ENCODE measurements at regions not wholly inside any gene's neighbourhood (a gene's known extent, or its start where the extent isn't known, plus 50 kb on each side); places are given as distances from the start of the nearest gene placed in this dataset.

DNA sequence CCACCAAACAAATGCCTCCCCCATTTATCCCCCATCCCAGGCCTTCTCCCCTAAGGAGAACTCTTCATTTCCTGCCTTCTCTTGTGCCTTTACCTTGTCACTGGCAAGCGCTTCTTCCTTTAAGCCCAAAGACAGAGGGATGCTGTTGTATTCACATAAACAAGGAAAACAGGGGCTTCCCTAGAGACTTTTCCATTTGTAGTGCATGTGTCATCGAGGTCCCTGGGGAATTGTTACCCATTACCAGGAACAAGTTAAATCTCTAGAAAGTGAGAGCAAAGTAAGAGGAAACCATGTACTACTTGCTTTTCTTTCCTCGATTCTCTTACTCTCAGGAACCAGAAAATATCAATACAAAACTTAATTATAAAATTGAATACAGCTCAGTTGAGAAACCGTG is 114.4 kb upstream of the DPT start (continued):
- TF ChIP-seq, protein P1, sequence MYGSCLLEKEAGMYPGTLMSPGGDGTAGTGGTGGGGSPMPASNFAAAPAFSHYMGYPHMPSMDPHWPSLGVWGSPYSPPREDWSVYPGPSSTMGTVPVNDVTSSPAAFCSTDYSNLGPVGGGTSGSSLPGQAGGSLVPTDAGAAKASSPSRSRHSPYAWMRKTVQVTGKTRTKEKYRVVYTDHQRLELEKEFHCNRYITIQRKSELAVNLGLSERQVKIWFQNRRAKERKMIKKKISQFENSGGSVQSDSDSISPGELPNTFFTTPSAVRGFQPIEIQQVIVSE (CRISPR knock-in tag; IDR thresholded peaks at IDR 0.05; ENCODE audit: borderline replicate concordance), result no peak

DNA sequence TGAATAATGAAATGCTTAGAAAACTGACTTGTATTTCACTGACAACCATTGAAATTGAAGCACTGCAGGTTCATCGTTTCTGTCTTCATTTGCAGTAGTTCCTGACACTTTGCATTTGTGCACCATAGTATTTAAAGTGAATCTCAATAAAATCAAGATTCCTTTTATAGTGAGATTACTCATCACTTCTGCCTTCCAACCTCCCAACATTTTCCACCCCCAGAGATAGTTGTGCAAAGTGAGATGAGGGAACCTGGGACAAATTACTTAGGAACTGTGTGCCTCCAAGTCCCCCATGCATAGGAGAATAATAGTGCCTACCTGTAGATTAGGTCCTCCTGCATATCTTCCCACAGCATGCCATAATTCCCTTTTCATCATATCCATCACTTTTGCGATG is 114.9 kb upstream of the DPT start:
- ATAC-seq (no peak), DNase-seq (ENCODE audit: low spot score) (no peak)
- Mint-ChIP-seq H3K4me3 (no peak overlapping the region), H3K27ac (no peak overlapping the region), H3K9me3 (no peaks in the 10 kb centered on the region; the same call in 1 of the 2 replicates), H3K36me3 (no peaks in the 10 kb centered on the region), H3K27me3 (ENCODE audit: low read depth) (no peaks in the 10 kb centered on the region; the same call in 1 of the 2 replicates), H3K4me1 (peaks cover 13% of the 10 kb centered on the region)
- CTCF ChIA-PET, result no interaction called here
- no peak for TF ChIP-seq ZNF671 (CRISPR knock-in tag; IDR thresholded peaks at IDR 0.05)
- TF ChIP-seq, protein P2, sequence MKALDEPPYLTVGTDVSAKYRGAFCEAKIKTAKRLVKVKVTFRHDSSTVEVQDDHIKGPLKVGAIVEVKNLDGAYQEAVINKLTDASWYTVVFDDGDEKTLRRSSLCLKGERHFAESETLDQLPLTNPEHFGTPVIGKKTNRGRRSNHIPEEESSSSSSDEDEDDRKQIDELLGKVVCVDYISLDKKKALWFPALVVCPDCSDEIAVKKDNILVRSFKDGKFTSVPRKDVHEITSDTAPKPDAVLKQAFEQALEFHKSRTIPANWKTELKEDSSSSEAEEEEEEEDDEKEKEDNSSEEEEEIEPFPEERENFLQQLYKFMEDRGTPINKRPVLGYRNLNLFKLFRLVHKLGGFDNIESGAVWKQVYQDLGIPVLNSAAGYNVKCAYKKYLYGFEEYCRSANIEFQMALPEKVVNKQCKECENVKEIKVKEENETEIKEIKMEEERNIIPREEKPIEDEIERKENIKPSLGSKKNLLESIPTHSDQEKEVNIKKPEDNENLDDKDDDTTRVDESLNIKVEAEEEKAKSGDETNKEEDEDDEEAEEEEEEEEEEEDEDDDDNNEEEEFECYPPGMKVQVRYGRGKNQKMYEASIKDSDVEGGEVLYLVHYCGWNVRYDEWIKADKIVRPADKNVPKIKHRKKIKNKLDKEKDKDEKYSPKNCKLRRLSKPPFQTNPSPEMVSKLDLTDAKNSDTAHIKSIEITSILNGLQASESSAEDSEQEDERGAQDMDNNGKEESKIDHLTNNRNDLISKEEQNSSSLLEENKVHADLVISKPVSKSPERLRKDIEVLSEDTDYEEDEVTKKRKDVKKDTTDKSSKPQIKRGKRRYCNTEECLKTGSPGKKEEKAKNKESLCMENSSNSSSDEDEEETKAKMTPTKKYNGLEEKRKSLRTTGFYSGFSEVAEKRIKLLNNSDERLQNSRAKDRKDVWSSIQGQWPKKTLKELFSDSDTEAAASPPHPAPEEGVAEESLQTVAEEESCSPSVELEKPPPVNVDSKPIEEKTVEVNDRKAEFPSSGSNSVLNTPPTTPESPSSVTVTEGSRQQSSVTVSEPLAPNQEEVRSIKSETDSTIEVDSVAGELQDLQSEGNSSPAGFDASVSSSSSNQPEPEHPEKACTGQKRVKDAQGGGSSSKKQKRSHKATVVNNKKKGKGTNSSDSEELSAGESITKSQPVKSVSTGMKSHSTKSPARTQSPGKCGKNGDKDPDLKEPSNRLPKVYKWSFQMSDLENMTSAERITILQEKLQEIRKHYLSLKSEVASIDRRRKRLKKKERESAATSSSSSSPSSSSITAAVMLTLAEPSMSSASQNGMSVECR (CRISPR knock-in tag; IDR thresholded peaks at IDR 0.05; ENCODE audit: borderline replicate concordance), result no peak
- TF ChIP-seq, protein P3, sequence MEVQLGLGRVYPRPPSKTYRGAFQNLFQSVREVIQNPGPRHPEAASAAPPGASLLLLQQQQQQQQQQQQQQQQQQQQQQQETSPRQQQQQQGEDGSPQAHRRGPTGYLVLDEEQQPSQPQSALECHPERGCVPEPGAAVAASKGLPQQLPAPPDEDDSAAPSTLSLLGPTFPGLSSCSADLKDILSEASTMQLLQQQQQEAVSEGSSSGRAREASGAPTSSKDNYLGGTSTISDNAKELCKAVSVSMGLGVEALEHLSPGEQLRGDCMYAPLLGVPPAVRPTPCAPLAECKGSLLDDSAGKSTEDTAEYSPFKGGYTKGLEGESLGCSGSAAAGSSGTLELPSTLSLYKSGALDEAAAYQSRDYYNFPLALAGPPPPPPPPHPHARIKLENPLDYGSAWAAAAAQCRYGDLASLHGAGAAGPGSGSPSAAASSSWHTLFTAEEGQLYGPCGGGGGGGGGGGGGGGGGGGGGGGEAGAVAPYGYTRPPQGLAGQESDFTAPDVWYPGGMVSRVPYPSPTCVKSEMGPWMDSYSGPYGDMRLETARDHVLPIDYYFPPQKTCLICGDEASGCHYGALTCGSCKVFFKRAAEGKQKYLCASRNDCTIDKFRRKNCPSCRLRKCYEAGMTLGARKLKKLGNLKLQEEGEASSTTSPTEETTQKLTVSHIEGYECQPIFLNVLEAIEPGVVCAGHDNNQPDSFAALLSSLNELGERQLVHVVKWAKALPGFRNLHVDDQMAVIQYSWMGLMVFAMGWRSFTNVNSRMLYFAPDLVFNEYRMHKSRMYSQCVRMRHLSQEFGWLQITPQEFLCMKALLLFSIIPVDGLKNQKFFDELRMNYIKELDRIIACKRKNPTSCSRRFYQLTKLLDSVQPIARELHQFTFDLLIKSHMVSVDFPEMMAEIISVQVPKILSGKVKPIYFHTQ (CRISPR knock-in tag; IDR thresholded peaks at IDR 0.05), result no peak
- POLR2A ChIA-PET, result no interaction called here

DNA sequence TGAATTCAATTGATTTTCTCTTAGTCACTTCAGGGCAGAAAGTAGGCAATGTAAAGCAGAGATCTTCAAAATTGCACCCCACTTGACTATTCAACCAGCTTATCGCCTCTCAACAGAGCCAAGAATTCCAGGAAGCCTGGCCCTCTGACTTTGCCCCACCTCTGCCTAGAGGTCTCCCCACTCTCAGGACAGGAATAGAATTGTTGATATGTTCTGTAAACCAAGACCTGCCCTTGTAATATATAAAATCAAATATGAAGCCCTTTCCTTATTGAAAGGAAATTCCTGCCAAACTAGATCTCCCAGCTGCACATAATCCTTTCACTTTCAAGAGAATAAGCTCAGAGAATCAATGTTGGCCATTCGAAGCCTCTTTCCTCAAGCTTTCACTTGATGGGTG is 116.1 kb upstream of the DPT start:
- TF ChIP-seq ZNF671 (CRISPR knock-in tag; IDR thresholded peaks at IDR 0.05), result no peak
- TF ChIP-seq NR2C2 (CRISPR knock-in tag; IDR thresholded peaks at IDR 0.05), result no peak
- TF ChIP-seq ZNF138 (CRISPR knock-in tag; conservative IDR thresholded peaks at IDR 0.05), result no peak
- no peak for TF ChIP-seq TCF7 (CRISPR knock-in tag; IDR thresholded peaks at IDR 0.05; ENCODE audit: low read depth)
- no peak for TF ChIP-seq ESRRA (CRISPR knock-in tag; IDR thresholded peaks at IDR 0.05; ENCODE audit: borderline replicate concordance)
- TF ChIP-seq, protein P4, sequence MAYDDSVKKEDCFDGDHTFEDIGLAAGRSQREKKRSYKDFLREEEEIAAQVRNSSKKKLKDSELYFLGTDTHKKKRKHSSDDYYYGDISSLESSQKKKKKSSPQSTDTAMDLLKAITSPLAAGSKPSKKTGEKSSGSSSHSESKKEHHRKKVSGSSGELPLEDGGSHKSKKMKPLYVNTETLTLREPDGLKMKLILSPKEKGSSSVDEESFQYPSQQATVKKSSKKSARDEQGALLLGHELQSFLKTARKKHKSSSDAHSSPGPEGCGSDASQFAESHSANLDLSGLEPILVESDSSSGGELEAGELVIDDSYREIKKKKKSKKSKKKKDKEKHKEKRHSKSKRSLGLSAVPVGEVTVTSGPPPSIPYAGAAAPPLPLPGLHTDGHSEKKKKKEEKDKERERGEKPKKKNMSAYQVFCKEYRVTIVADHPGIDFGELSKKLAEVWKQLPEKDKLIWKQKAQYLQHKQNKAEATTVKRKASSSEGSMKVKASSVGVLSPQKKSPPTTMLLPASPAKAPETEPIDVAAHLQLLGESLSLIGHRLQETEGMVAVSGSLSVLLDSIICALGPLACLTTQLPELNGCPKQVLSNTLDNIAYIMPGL (CRISPR knock-in tag; IDR thresholded peaks at IDR 0.05), result no peak
- TF ChIP-seq SMAD4 (CRISPR knock-in tag; IDR thresholded peaks at IDR 0.05), result no peak
- TF ChIP-seq, protein P3 (CRISPR knock-in tag; IDR thresholded peaks at IDR 0.05), result no peak
- TF ChIP-seq, protein P5, sequence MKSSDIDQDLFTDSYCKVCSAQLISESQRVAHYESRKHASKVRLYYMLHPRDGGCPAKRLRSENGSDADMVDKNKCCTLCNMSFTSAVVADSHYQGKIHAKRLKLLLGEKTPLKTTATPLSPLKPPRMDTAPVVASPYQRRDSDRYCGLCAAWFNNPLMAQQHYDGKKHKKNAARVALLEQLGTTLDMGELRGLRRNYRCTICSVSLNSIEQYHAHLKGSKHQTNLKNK (CRISPR knock-in tag; IDR thresholded peaks at IDR 0.05), result no peak
- no peak for TF ChIP-seq TP53 (CRISPR knock-in tag; IDR thresholded peaks at IDR 0.05)
- TF ChIP-seq, protein P6, sequence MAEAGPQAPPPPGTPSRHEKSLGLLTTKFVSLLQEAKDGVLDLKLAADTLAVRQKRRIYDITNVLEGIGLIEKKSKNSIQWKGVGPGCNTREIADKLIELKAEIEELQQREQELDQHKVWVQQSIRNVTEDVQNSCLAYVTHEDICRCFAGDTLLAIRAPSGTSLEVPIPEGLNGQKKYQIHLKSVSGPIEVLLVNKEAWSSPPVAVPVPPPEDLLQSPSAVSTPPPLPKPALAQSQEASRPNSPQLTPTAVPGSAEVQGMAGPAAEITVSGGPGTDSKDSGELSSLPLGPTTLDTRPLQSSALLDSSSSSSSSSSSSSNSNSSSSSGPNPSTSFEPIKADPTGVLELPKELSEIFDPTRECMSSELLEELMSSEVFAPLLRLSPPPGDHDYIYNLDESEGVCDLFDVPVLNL (CRISPR knock-in tag; IDR thresholded peaks at IDR 0.05; ENCODE audit: borderline replicate concordance, low read depth), result no peak
- TF ChIP-seq, protein P7, sequence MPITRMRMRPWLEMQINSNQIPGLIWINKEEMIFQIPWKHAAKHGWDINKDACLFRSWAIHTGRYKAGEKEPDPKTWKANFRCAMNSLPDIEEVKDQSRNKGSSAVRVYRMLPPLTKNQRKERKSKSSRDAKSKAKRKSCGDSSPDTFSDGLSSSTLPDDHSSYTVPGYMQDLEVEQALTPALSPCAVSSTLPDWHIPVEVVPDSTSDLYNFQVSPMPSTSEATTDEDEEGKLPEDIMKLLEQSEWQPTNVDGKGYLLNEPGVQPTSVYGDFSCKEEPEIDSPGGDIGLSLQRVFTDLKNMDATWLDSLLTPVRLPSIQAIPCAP (CRISPR knock-in tag; IDR thresholded peaks at IDR 0.05), result no peak
- TF ChIP-seq CREB1 (CRISPR knock-in tag; IDR thresholded peaks at IDR 0.05), result no peak
- no peaks in the 10 kb centered on the region for H3K9me3 Mint-ChIP-seq
- POLR2A ChIA-PET, result no interaction called here
- no peak for DNase-seq (ENCODE audit: low spot score)
- H3K4me3 Mint-ChIP-seq, result no peak overlapping the region
- no peaks in the 10 kb centered on the region; the same call in 1 of the 2 replicates for H3K27me3 Mint-ChIP-seq (ENCODE audit: low read depth)
- CTCF ChIA-PET, result no interaction called here
- H3K36me3 Mint-ChIP-seq, result no peaks in the 10 kb centered on the region
- ATAC-seq, result no peak
- peaks cover 25% of the 10 kb centered on the region for H3K4me1 Mint-ChIP-seq
- no peak overlapping the region for H3K27ac Mint-ChIP-seq
